H1 (cell line): ENCODE measurements at regions not wholly inside any gene's neighbourhood (a gene's known extent, or its start where the extent isn't known, plus 50 kb on each side); places are given as distances from the start of the nearest gene placed in this dataset.

Experiments used
- CTCF ChIP-seq, 3 experiments: IDR thresholded peaks; 1 replicate in 2 of 3; 2 replicates in 1 of 3; pipeline versions ENCODE4 v1.5.1 to v1.6.1; 2011; ENCODE audit warnings: low read length in 3 of 3, mild to moderate bottlenecking in 3 of 3, inconsistent platforms in 2 of 3, low read depth in 1 of 3, moderate library complexity in 1 of 3; ENCODE audit not compliant: insufficient read depth in 1 of 3; ENCODE audit errors: control extremely low read depth in 1 of 3
- MAX ChIP-seq: IDR thresholded peaks from 2 replicates; pipeline ENCODE4 v1.6.1; 2012; ENCODE audit warnings: inconsistent platforms

- no peak for TF ChIP-seq CTCF (IDR thresholded peaks at IDR 0.05; ENCODE audit: control extremely low read depth in 1 of 3, insufficient read depth in 1 of 3, low read depth in 1 of 3, low read length in 3 of 3)
- TF ChIP-seq MAX: no peak
Measured at GRCh38 chr13:111625526-111626315, 305.3 kb downstream of the TEX29 start.
